GM12891 (cell line): ENCODE measurements at regions not wholly inside any gene's neighbourhood (a gene's known extent, or its start where the extent isn't known, plus 50 kb on each side); places are given as distances from the start of the nearest gene placed in this dataset.

Source experiments
- POLR2A ChIP-seq: IDR thresholded peaks from 2 replicates; pipeline ENCODE4 v1.6.1; 2011; ENCODE audit warnings: low read depth, low read length, control low read depth
- POLR2AphosphoS5 ChIP-seq: IDR thresholded peaks from 2 replicates; pipeline ENCODE4 v1.6.1; 2011; ENCODE audit warnings: low read depth, low read length, control low read depth
- TAF1 ChIP-seq: IDR thresholded peaks from 2 replicates; pipeline ENCODE4 v1.6.1; 2011; ENCODE audit warnings: low read depth, low read length, control low read depth

GRCh38 chrX:134725103-134725690 lies 66.9 kb upstream of the PLAC1 start:
- TF ChIP-seq TAF1 (no peak), POLR2AphosphoS5 (no peak), POLR2A (no peak)
